B cell (primary cell): ENCODE measurements at regions not wholly inside any gene's neighbourhood (a gene's known extent, or its start where the extent isn't known, plus 50 kb on each side); places are given as distances from the start of the nearest gene placed in this dataset.

Experiments
- ATAC-seq: fragments of 200-7000 bp; cut with Tn5 transposase; one replicate; pipeline ENCODE4 v1.10.0; 2021; ENCODE audit warnings: low read depth, mild to moderate bottlenecking, moderate number of reproducible peaks, moderate library complexity
- CTCF ChIA-PET: fragments of 350-600 bp; sonication (Branson Sonifier 250); formaldehyde crosslinking; loops from one replicate; lab custom pipeline; 2021; ENCODE audit warnings: antibody characterized with exemption, inconsistent platforms; lab: Charles Lee
- POLR2A ChIA-PET: fragments of 350-600 bp; sonication (Branson Sonifier 250); formaldehyde crosslinking; loops from one replicate; lab custom pipeline; 2021; ENCODE audit warnings: antibody characterized with exemption; lab: Charles Lee
- DNase-seq: peaks from one replicate; pipeline ENCODE4 v3.0.0; 2013
- H2AFZ ChIP-seq: 2 replicates; pipeline ENCODE4 v1.6.1; 2012; ENCODE audit warnings: mild to moderate bottlenecking, low read depth, low read length; ENCODE audit not compliant: insufficient read depth, poor library complexity, severe bottlenecking
- H3K27ac ChIP-seq, 2 donors: 1 replicate in 1 of 2; 2 replicates in 1 of 2; pipeline ENCODE4 v1.5.1; 2012 to 2013; ENCODE audit warnings: low read length in 2 of 2, mild to moderate bottlenecking in 2 of 2, moderate library complexity in 1 of 2
- H3K27me3 ChIP-seq, 4 experiments: fragments of 200-600 bp in 1 of 4; sonication (generic) in 1 of 4; replicated peaks in 1 of 4; 1 replicate in 2 of 4; 2 replicates in 2 of 4; pipeline versions ENCODE4 v1.6.1 to v1.7.0; 2013 to 2016; ENCODE audit warnings: low read length in 3 of 4, mild to moderate bottlenecking in 2 of 4, mixed read lengths in 1 of 4, moderate library complexity in 1 of 4; ENCODE audit not compliant: insufficient read depth in 4 of 4, control insufficient read depth in 3 of 4; ENCODE audit errors: control extremely low read depth in 1 of 4
- H3K36me3 ChIP-seq, 2 experiments: replicated peaks in 1 of 2; 1 replicate in 1 of 2; 2 replicates in 1 of 2; pipeline versions ENCODE4 v1.6.1 to v1.7.1; 2013; ENCODE audit warnings: low read length in 1 of 2; ENCODE audit not compliant: insufficient read depth in 2 of 2, control insufficient read depth in 1 of 2; ENCODE audit errors: control extremely low read depth in 1 of 2, extremely low read depth in 1 of 2
- H3K4me1 ChIP-seq, 2 donors: fragments of 200-600 bp in 1 of 2; sonication (generic) in 1 of 2; 1 replicate in 1 of 2; 2 replicates in 1 of 2; pipeline versions ENCODE4 v1.5.1 to v1.6.1; 2013 to 2017; ENCODE audit warnings: low read length in 2 of 2; ENCODE audit not compliant: control insufficient read depth in 2 of 2, insufficient read depth in 2 of 2
- H3K4me2 ChIP-seq: replicated peaks from 2 replicates; pipeline ENCODE3; 2012; ENCODE audit warnings: mild to moderate bottlenecking, low read depth, low read length; ENCODE audit not compliant: poor library complexity, severe bottlenecking
- H3K4me3 ChIP-seq, 5 experiments: fragments of 200-600 bp in 1 of 5; sonication (generic) in 1 of 5; 1 replicate in 3 of 5; 2 replicates in 2 of 5; pipeline versions ENCODE4 v1.5.1 to v1.7.0; 2011 to 2016; ENCODE audit warnings: low read length in 4 of 5, mild to moderate bottlenecking in 4 of 5, low read depth in 2 of 5, control low read depth in 1 of 5, moderate library complexity in 1 of 5; ENCODE audit not compliant: insufficient read depth in 1 of 5; ENCODE audit errors: control extremely low read depth in 1 of 5, extremely low read depth in 1 of 5
- H3K79me2 ChIP-seq: fragments of 200-600 bp; sonication (generic); one replicate; pipeline ENCODE4 v1.6.0; 2016; ENCODE audit warnings: low read length; ENCODE audit not compliant: control insufficient read depth, insufficient read depth
- H3K9ac ChIP-seq: fragments of 200-600 bp; sonication (generic); 2 replicates; pipeline ENCODE4 v1.6.1; 2017; ENCODE audit warnings: mild to moderate bottlenecking, low read length, moderate library complexity
- H3K9me3 ChIP-seq, 3 donors: one replicate each; pipeline versions ENCODE4 v1.6.1 to v1.7.1; 2013; ENCODE audit warnings: low read length in 2 of 3; ENCODE audit not compliant: control insufficient read depth in 2 of 3, insufficient read depth in 1 of 3; ENCODE audit errors: control extremely low read depth in 1 of 3
- H4K20me1 ChIP-seq: 2 replicates; pipeline ENCODE4 v1.6.0; 2012; ENCODE audit warnings: mild to moderate bottlenecking, low read length; ENCODE audit not compliant: insufficient read depth, control insufficient read depth, poor library complexity, severe bottlenecking
- H3K27ac Mint-ChIP-seq: one replicate; pipeline ENCODE4 v1.8.0; 2021; ENCODE audit warnings: mixed read lengths
- H3K27me3 Mint-ChIP-seq: one replicate; pipeline ENCODE4 v1.8.0; 2021; ENCODE audit warnings: mixed read lengths
- H3K4me1 Mint-ChIP-seq: one replicate; pipeline ENCODE4 v1.8.0; 2021; ENCODE audit warnings: mixed read lengths
- H3K4me3 Mint-ChIP-seq: one replicate; pipeline ENCODE4 v1.8.0; 2021; ENCODE audit warnings: mixed read lengths
- H3K9me3 Mint-ChIP-seq: one replicate; pipeline ENCODE4 v1.8.0; 2022; ENCODE audit warnings: mixed read lengths; ENCODE audit not compliant: insufficient read depth
- EZH2 ChIP-seq: IDR thresholded peaks from 2 replicates; pipeline ENCODE4 v1.6.1; 2012; ENCODE audit warnings: borderline replicate concordance, low read depth, mild to moderate bottlenecking, moderate library complexity, low read length; ENCODE audit not compliant: insufficient read depth, poor library complexity, severe bottlenecking
- WGBS: methylation state at CpG from one replicate; pipeline ENCODE4 v1.1.5; 2013; ENCODE audit warnings: missing lambda C conversion rate; ENCODE audit not compliant: insufficient coverage; 5-methylcytosine and 5-hydroxymethylcytosine counted together
- intact Hi-C: fragments of 100-400 bp; cut with micrococcal nuclease; formaldehyde crosslinking; loops from one replicate; pipeline ENCODE4 v1.10.0; 2022
- TF ChIP-seq, protein P1 (sequence below): fragments of 200-600 bp; IDR thresholded peaks from one replicate; pipeline ENCODE4 v1.8.0; 2022; ENCODE audit warnings: antibody characterized with exemption, mild to moderate bottlenecking

DNA sequence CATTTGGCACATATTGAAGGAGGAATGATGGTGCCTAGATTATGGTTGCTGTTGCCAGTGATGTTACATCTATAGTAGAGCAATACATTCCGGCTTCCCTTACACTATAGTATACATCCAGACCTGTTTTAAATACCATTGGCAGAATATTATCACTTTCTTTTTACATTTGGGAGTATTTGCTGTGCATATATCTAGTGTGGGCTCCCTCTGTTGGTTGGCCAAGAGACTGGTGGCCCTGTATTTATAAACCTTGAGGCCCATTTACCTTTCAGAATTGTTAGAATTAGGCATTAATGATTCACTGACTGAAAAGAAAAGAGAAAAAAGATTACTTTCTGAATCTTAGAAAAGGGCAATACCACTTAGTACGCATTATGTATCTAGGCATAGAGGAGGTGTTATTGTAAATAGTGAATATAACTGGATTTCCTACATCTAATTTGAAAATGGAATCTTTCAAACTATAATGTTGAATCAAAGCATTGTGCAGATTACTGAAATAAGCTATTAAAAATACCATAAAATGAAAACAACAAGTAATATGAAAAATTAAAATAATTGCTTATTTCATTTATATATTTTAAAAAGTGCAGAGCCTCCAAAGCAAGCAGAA, 628.8 kb upstream of the MAN1A1 start:
- no peak for ATAC-seq
- H3K9me3 Mint-ChIP-seq = no peaks in the 10 kb centered on the region

More for the DNA sequence above, 628.8 kb upstream of the MAN1A1 start:
- Histone ChIP-seq H4K20me1 (no peaks in the 10 kb centered on the region), H3K27me3 (no peaks in the 10 kb centered on the region), H3K9me3 (no peaks in the 10 kb centered on the region), H3K4me2 (no peak overlapping the region), H3K27ac (no peak overlapping the region), H3K36me3 (no peaks in the 10 kb centered on the region), H3K4me3 (no peak overlapping the region), H3K9ac (no peak overlapping the region), H2AFZ (peak overlapping the region; percentile 24), H3K4me1 (no peaks in the 10 kb centered on the region), H3K79me2 (no peaks in the 10 kb centered on the region)
- ChIA-PET POLR2A (no interaction called here), CTCF (interaction anchor here (1.0 to 2.3 kb wide), 7 partner anchors 9 to 849 kb away, joined by 3 to 13 read pairs (median 4); no protein-coding TSS in a partner anchor)
- no peaks in the 10 kb centered on the region for H3K27me3 Mint-ChIP-seq
- TF ChIP-seq EZH2 = no peak
- TF ChIP-seq, protein P1, sequence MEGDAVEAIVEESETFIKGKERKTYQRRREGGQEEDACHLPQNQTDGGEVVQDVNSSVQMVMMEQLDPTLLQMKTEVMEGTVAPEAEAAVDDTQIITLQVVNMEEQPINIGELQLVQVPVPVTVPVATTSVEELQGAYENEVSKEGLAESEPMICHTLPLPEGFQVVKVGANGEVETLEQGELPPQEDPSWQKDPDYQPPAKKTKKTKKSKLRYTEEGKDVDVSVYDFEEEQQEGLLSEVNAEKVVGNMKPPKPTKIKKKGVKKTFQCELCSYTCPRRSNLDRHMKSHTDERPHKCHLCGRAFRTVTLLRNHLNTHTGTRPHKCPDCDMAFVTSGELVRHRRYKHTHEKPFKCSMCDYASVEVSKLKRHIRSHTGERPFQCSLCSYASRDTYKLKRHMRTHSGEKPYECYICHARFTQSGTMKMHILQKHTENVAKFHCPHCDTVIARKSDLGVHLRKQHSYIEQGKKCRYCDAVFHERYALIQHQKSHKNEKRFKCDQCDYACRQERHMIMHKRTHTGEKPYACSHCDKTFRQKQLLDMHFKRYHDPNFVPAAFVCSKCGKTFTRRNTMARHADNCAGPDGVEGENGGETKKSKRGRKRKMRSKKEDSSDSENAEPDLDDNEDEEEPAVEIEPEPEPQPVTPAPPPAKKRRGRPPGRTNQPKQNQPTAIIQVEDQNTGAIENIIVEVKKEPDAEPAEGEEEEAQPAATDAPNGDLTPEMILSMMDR = peak; percentile 35
- no CpG with 5 or more reads among the region's 2 CpGs for whole genome bisulfite sequencing
- no peak overlapping the region for H3K4me3 Mint-ChIP-seq
- H3K27ac Mint-ChIP-seq = no peak overlapping the region
- intact Hi-C loops = loop anchor here (2.0 to 5.0 kb wide), 3 partner anchors 631 to 830 kb away; partner anchors contain the start of gene MAN1A1
- DNase-seq = peak; percentile 21
- peaks cover 9% of the 10 kb centered on the region for H3K4me1 Mint-ChIP-seq
